Aorta (tissue), 5 donors: ENCODE measurements at regions not wholly inside any gene's neighbourhood (a gene's known extent, or its start where the extent isn't known, plus 50 kb on each side); places are given as distances from the start of the nearest gene placed in this dataset.

Experiments
- ATAC-seq: fragments of 200-7000 bp; cut with Tn5 transposase; one replicate; pipeline ENCODE4 v1.9.1; 2022; ENCODE audit warnings: moderate library complexity; ENCODE audit not compliant: low FRiP score
- DNase-seq, 2 donors: peaks; one replicate each; pipeline ENCODE4 v3.0.0-alpha.2; 2020
- H3K27ac ChIP-seq, 2 donors: one replicate each; pipeline ENCODE4 v1.5.1; 2013; ENCODE audit warnings: low read length in 2 of 2, mild to moderate bottlenecking in 2 of 2, moderate library complexity in 2 of 2, control low read depth in 1 of 2, inconsistent platforms in 1 of 2, low read depth in 1 of 2
- H3K27me3 ChIP-seq, 2 donors: one replicate each; pipeline ENCODE4 v1.6.1; 2013; ENCODE audit warnings: control low read depth in 1 of 2, low read length in 1 of 2, mild to moderate bottlenecking in 1 of 2, moderate library complexity in 1 of 2; ENCODE audit not compliant: insufficient read depth in 2 of 2, control insufficient read depth in 1 of 2
- H3K36me3 ChIP-seq, 2 donors: one replicate each; pipeline ENCODE4 v1.6.1; 2013; ENCODE audit warnings: control low read depth in 1 of 2, low read length in 1 of 2, mild to moderate bottlenecking in 1 of 2; ENCODE audit not compliant: insufficient read depth in 2 of 2, control insufficient read depth in 1 of 2
- H3K4me1 ChIP-seq, 2 donors: one replicate each; pipeline ENCODE4 v1.6.1; 2013; ENCODE audit warnings: low read length in 2 of 2, control low read depth in 1 of 2, mild to moderate bottlenecking in 1 of 2, moderate library complexity in 1 of 2; ENCODE audit not compliant: insufficient read depth in 2 of 2, control insufficient read depth in 1 of 2
- H3K4me3 ChIP-seq, 2 donors: one replicate each; pipeline ENCODE4 v1.5.1; 2013; ENCODE audit warnings: low read length in 2 of 2, control low read depth in 1 of 2, mild to moderate bottlenecking in 1 of 2
- H3K9me3 ChIP-seq: one replicate; pipeline ENCODE4 v1.6.1; 2013; ENCODE audit warnings: mild to moderate bottlenecking, low read length; ENCODE audit not compliant: control insufficient read depth
- WGBS, 2 donors: extraction: QIAGEN DNeasy Blood & Tissue Kit; methylation state at CpG; one replicate each; pipeline ENCODE4 v1.1.7; 2013; 5-methylcytosine and 5-hydroxymethylcytosine counted together
- intact Hi-C, 2 donors: fragments of 100-400 bp; cut with DNase I; formaldehyde crosslinking; loops; one replicate each; pipeline versions ENCODE4 v1.14.2 to v1.15.0; 2022
- donor health status: healthy with polysubstance abuse.
- donor health status: Bipolar disorder and iron deficiency.
- donor health status: DM: no; HTN: no; CAD: no.
- donor health status: DM: no; HTN: no; CAD: no.
- donor health status: DM: yes; HTN: yes; CAD: no.

DNA sequence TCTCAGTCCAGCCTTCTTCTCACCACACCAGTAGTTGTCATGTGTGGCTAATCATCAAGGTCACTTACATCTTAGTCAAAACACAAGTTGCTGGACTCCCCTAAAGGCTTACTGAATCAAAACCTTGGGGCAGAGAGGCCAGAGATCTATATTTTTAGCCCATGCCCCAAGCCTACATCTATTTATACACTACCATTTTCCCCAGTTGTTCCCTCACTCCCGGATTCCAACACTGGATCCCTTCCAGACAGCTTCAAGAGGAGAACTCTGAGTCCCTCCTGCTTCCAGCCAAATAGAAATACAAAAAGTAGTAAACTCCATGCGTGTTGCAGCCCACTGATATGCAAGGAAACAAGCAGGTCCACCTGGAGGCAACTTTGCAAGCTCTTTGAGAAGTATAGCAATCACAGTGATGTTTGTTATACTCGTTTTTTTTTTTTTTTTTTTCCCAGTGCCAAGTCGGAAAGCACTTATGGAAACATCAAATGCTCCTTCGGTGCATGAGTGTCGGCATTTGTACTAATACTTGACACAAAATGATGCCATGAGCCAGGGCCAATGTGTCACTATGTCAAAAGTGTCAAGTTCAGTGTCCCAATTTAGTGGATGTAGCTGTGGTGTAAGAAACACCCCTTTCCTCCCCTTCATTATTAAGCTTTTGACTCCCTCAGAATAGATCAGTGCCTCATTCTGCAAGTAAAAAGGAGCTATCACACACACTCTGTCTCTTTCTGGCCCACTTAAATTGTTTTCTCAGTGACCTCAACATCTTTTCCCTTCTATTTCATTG lies 594.2 kb upstream of the SGCD start:
- ATAC-seq, result no peak
- intact Hi-C loops, result no loop called here
- H3K4me1 ChIP-seq, result no peaks in the 10 kb centered on the region
- no peak for DNase-seq
- no peak overlapping the region for H3K4me3 ChIP-seq
- H3K27ac ChIP-seq, result no peak overlapping the region
- no peaks in the 10 kb centered on the region for H3K36me3 ChIP-seq
- 48 to 50% methylated on average over 6 of the region's 6 CpGs for WGBS, 2 donors
- H3K27me3 ChIP-seq, result no peaks in the 10 kb centered on the region
- peaks cover 3% of the 10 kb centered on the region for H3K9me3 ChIP-seq

DNA sequence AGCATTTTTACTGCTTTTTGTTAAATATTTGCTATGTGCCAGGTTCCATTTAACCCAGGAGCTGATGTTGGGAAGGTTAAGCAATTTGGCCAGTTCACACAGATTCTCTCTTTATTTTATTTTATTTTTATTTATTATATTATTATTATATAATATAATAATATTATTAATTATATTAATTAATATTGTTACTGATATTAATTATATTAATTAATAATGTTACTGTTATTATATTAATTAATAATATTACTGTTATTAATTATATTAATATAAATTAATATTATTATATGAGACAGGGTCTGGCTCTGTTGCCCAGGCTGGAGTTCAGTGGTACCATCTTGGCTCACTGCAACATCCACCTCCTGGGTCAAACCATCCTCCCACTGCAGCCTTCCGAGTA lies 593.0 kb upstream of the SGCD start:
- no peak overlapping the region for H3K27ac ChIP-seq
- intact Hi-C loops, result no loop called here
- no peaks in the 10 kb centered on the region for H3K27me3 ChIP-seq
- 83 to 85% methylated on average over 1 of the region's 1 CpG for WGBS, 2 donors
- no peaks in the 10 kb centered on the region for H3K36me3 ChIP-seq
- no peaks in the 10 kb centered on the region for H3K4me1 ChIP-seq
- peaks cover 3% of the 10 kb centered on the region for H3K9me3 ChIP-seq
- ATAC-seq (no peak), DNase-seq (no peak)
- no peak overlapping the region for H3K4me3 ChIP-seq

GRCh38 chr5:155735388-155735787 lies 591.6 kb upstream of the SGCD start:
- WGBS, 2 donors, result 38 to 49% methylated on average over 2 of the region's 2 CpGs
- intact Hi-C loops, result no loop called here
- no peaks in the 10 kb centered on the region for H3K4me1 ChIP-seq

DNA sequence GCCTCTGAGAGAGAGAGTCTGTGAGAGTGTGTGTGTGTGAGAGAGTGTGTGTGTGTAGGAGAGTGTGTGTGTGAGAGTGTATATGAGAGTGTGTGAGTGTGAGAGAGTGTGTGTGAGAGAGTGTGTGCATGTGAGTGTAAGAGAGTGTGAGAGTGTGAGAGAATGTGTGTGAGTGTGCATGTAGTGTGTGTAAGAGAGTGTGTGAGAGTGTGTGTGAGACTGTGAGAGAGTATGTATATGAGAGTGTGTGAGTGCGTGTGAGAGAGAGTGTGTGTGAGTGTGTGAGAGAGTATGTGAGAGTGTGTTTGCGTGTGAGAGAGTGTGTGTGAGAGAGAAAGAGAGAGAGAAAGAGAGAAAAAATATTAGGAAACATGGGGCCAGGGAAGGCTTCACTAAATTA lies 588.3 kb upstream of the SGCD start:
- 89 to 92% methylated on average over 2 of the region's 2 CpGs for WGBS, 2 donors
- intact Hi-C loops, result no loop called here

More at GRCh38 chr5:155735388-155735787, 591.6 kb upstream of the SGCD start:
- no peak for DNase-seq
- Histone ChIP-seq H3K9me3 (peaks cover 3% of the 10 kb centered on the region), H3K4me3 (no peak overlapping the region), H3K27ac (no peak overlapping the region), H3K36me3 (no peaks in the 10 kb centered on the region), H3K27me3 (no peaks in the 10 kb centered on the region)
- ATAC-seq, result no peak

DNA sequence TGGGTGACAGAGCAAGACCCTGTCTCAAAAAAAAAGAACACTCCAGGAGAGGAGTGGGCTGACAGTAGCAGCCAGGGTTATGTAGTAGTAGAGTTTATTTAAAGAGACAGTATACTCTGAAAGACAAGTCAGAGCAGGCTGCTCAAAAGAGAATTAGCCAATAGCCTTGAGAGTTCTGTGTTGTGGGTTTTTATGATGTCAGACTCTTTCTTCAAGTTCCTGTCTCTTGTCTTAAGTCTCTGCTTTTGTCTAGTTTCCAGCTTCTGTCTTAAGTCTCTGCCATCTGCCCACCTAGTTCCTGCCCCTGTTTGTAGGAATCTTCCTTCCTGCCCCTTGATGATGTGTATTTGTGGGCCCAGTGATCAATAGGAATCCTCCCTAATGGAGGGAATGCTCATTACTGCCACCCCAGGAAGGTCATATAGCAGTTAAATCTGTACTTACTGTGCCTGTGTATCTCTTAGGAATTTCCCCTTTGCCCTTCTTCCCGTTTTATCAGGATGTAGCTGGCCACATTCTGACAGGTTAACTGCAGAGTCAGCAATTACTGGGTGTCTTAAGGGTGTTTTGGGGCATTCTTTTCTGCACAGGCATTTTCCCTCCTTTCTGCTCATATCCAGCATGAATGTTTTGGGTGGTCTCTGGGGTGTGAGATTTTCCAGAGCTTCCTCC lies 580.5 kb upstream of the SGCD start:
- ATAC-seq (no peak), DNase-seq (no peak)
- intact Hi-C loops, result no loop called here
- no peak overlapping the region for H3K27ac ChIP-seq
- H3K4me3 ChIP-seq, result no peak overlapping the region
- H3K27me3 ChIP-seq, result no peaks in the 10 kb centered on the region
- WGBS, 2 donors, result 7 to 13% methylated on average over 1 of the region's 1 CpG
- H3K4me1 ChIP-seq, result no peaks in the 10 kb centered on the region
- peaks cover 3% of the 10 kb centered on the region for H3K9me3 ChIP-seq
- no peaks in the 10 kb centered on the region for H3K36me3 ChIP-seq

More for the DNA sequence above, 588.3 kb upstream of the SGCD start:
- ATAC-seq (no peak), DNase-seq (no peak)
- Histone ChIP-seq H3K9me3 (peaks cover 6% of the 10 kb centered on the region), H3K27me3 (no peaks in the 10 kb centered on the region), H3K27ac (no peak overlapping the region), H3K36me3 (no peaks in the 10 kb centered on the region), H3K4me3 (no peak overlapping the region), H3K4me1 (no peaks in the 10 kb centered on the region)

- DNase-seq, result no peak
- no peak overlapping the region for H3K27ac ChIP-seq
- H3K4me3 ChIP-seq, result no peak overlapping the region
- intact Hi-C loops, result no loop called here
- no peaks in the 10 kb centered on the region for H3K27me3 ChIP-seq
- H3K36me3 ChIP-seq, result no peaks in the 10 kb centered on the region
- H3K4me1 ChIP-seq, result no peaks in the 10 kb centered on the region
- ATAC-seq, result no peak
- 22 to 30% methylated on average over 2 of the region's 2 CpGs for WGBS, 2 donors
- H3K9me3 ChIP-seq, result peaks cover 1% of the 10 kb centered on the region
These were observed 576.9 kb upstream of the SGCD start for GRCh38 chr5:155750101-155750500.

DNA sequence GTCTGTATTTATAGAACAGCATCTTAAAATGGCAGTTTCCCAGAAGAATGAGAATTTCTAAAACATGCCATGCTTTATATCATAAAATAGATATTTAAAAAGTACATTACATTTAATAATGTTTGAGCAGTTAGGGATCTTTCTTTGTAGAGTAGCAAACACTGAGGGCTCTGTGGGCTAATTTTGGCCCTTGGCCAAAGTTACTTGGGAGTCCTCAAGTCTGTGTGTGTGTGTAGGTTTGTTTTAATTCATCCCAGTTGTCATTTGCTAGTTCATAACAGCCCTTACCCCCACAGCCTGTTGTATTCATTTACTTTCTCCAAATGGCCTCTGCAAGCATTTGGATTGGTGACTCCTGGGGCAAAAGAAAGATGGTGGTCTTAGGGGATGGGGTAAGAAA lies 576.4 kb upstream of the SGCD start:
- H3K4me3 ChIP-seq, result no peak overlapping the region
- peaks cover 1% of the 10 kb centered on the region for H3K9me3 ChIP-seq
- no peaks in the 10 kb centered on the region for H3K27me3 ChIP-seq
- H3K27ac ChIP-seq, result no peak overlapping the region
- no peaks in the 10 kb centered on the region for H3K36me3 ChIP-seq
- H3K4me1 ChIP-seq, result no peaks in the 10 kb centered on the region
- DNase-seq, result no peak
- intact Hi-C loops, result no loop called here
- ATAC-seq, result no peak

GRCh38 chr5:155753943-155754581 lies 572.9 kb upstream of the SGCD start:
- Histone ChIP-seq H3K9me3 (peaks cover 1% of the 10 kb centered on the region), H3K27ac (no peak overlapping the region), H3K27me3 (no peaks in the 10 kb centered on the region), H3K36me3 (no peaks in the 10 kb centered on the region), H3K4me3 (no peak overlapping the region), H3K4me1 (no peaks in the 10 kb centered on the region)
- intact Hi-C loops, result no loop called here
- WGBS, 2 donors, result 60 to 62% methylated on average over 3 of the region's 3 CpGs
- ATAC-seq (no peak), DNase-seq (no peak)

DNA sequence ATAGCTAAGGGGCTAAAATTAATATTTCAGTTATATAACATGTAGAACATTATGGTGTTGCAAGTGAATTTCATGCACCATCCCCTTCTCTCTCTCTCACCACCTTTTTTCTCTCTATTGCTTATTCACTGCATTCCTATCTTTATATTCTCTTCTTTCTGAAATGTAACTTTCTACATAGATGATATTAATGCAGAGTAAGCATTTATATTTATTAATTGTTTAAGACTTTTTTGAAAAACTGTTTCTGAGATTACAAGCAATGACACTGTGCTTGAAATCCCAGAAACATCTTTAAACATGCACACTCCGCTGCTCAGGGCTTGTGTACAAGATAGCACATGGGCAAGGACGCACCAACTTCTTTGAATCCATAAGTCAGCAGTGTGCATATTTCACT lies 567.7 kb upstream of the SGCD start:
- ATAC-seq (no peak), DNase-seq (no peak)
- intact Hi-C loops, result no loop called here
- Histone ChIP-seq H3K27ac (no peak overlapping the region), H3K4me1 (no peaks in the 10 kb centered on the region), H3K27me3 (no peaks in the 10 kb centered on the region), H3K4me3 (no peak overlapping the region), H3K36me3 (no peaks in the 10 kb centered on the region), H3K9me3 (no peaks in the 10 kb centered on the region)
- 95% methylated on average over 2 of the region's 2 CpGs for WGBS, 2 donors
